BJ (cell line): ENCODE measurements at regions not wholly inside any gene's neighbourhood (a gene's known extent, or its start where the extent isn't known, plus 50 kb on each side); places are given as distances from the start of the nearest gene placed in this dataset.

ENCODE experiments used
- CTCF ChIA-PET: fragments of 350-600 bp; formaldehyde crosslinking; extraction: SDS; loops from one replicate; lab custom pipeline; 2021; ENCODE audit warnings: antibody characterized with exemption, inconsistent platforms; lab: Yijun Ruan, JAX
- POLR2A ChIA-PET: fragments of 300-600 bp; sonication (Branson Sonifier 250); formaldehyde crosslinking; extraction: SDS; loops from one replicate; lab custom pipeline; 2021; ENCODE audit warnings: antibody characterized with exemption; lab: Charles Lee
- DNase-seq: peaks from one replicate; pipeline ENCODE4 v3.0.0-alpha.2; 2011; ENCODE audit warnings: low read depth
- H3K27me3 ChIP-seq: 2 replicates; pipeline ENCODE4 v1.6.0; 2011; ENCODE audit warnings: low read length; ENCODE audit not compliant: control insufficient read depth, insufficient read depth
- H3K36me3 ChIP-seq: 2 replicates; pipeline ENCODE4 v1.5.1; 2011; ENCODE audit warnings: low read length; ENCODE audit not compliant: control insufficient read depth, insufficient read depth
- H3K4me3 ChIP-seq: 2 replicates; pipeline ENCODE4 v1.5.1; 2011; ENCODE audit warnings: low read depth, mild to moderate bottlenecking, control low read depth, low read length
- TF ChIP-seq, protein P1 (sequence below): IDR thresholded peaks from 2 replicates; pipeline ENCODE4 v1.5.1; 2011; ENCODE audit warnings: low read depth, mild to moderate bottlenecking, control low read depth, inconsistent platforms, low read length, moderate library complexity; ENCODE audit not compliant: insufficient read depth

- H3K4me3 ChIP-seq, result no peak overlapping the region
- TF ChIP-seq, protein P1, sequence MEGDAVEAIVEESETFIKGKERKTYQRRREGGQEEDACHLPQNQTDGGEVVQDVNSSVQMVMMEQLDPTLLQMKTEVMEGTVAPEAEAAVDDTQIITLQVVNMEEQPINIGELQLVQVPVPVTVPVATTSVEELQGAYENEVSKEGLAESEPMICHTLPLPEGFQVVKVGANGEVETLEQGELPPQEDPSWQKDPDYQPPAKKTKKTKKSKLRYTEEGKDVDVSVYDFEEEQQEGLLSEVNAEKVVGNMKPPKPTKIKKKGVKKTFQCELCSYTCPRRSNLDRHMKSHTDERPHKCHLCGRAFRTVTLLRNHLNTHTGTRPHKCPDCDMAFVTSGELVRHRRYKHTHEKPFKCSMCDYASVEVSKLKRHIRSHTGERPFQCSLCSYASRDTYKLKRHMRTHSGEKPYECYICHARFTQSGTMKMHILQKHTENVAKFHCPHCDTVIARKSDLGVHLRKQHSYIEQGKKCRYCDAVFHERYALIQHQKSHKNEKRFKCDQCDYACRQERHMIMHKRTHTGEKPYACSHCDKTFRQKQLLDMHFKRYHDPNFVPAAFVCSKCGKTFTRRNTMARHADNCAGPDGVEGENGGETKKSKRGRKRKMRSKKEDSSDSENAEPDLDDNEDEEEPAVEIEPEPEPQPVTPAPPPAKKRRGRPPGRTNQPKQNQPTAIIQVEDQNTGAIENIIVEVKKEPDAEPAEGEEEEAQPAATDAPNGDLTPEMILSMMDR, result no peak
- no peaks in the 10 kb centered on the region for H3K27me3 ChIP-seq
- H3K36me3 ChIP-seq, result no peaks in the 10 kb centered on the region
- no peak for DNase-seq
- ChIA-PET CTCF (no interaction called here), POLR2A (no interaction called here)
Observed at GRCh38 chr10:27605318-27605717, 101.2 kb downstream of the RAB18 start.

- no peak overlapping the region for H3K4me3 ChIP-seq
- ChIA-PET POLR2A (no interaction called here), CTCF (no interaction called here)
- no peaks in the 10 kb centered on the region; the same call in 1 of the 2 replicates for H3K36me3 ChIP-seq
- TF ChIP-seq, protein P1, result no peak
- no peak for DNase-seq
- H3K27me3 ChIP-seq, result no peaks in the 10 kb centered on the region
Observed at GRCh38 chr10:27607591-27607990, 103.5 kb downstream of the RAB18 start.

GRCh38 chr10:27611236-27611635 is 107.1 kb downstream of the RAB18 start:
- ChIA-PET CTCF (interaction anchor here (0.9 to 1.0 kb wide), 2 partner anchors 18 to 45 kb away, joined by 3 to 5 read pairs; no protein-coding TSS in a partner anchor), POLR2A (interaction anchor here (1.3 kb wide), 1 partner anchor 9 kb away, joined by 6 read pairs; no protein-coding TSS in a partner anchor)
- no peaks in the 10 kb centered on the region for H3K27me3 ChIP-seq
- TF ChIP-seq, protein P1, result no peak
- peak; percentile 72 for DNase-seq
- H3K4me3 ChIP-seq, result no peak overlapping the region
- no peaks in the 10 kb centered on the region; the same call in 1 of the 2 replicates for H3K36me3 ChIP-seq

DNA sequence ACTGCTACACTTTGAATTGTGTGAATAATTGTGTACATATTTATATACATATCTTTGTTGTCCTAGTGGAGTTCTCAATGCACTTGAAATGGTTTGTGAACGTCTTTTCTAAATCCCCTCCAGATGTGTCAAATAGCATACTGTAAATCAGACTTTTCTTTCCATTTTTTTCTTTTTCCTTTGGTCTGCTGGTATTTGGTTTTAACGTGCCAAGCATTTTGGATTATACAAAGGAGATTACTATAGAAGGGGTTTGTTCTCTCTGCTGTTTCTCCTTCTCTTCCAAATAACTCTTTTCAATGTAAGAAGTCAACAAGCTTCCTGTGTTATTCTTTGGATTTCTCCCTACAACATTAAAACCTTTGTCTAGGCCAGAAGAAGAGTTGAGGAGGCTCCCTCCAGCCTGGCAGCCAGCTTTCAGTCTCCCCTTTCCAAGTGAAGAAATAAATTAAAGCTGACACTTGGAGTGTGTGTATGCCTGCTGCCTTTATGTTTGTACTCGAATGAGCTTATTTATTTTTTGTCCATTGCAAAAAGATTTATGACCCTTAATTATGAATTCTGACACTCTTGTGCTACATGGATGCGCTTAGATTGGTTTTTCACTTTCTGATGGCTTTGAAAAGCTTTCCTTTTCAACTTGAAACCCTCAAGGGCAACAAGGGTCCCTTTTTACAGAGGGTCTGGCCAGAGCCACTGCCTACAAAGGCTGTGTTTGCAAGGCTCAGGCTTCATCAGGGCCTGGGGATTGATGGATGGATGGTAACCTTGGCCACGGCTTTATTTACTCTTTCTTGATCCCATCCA is 107.8 kb downstream of the RAB18 start:
- H3K4me3 ChIP-seq, result no peak overlapping the region
- no peaks in the 10 kb centered on the region for H3K27me3 ChIP-seq
- ChIA-PET POLR2A (interaction anchor here (1.3 kb wide), 1 partner anchor 9 kb away, joined by 6 read pairs; no protein-coding TSS in a partner anchor), CTCF (interaction anchor here (0.9 to 1.0 kb wide), 3 partner anchors 9 to 44 kb away, joined by 3 to 5 read pairs (median 3); no protein-coding TSS in a partner anchor)
- no peak for DNase-seq
- H3K36me3 ChIP-seq, result no peaks in the 10 kb centered on the region; the same call in 1 of the 2 replicates
- TF ChIP-seq, protein P1, result no peak

DNA sequence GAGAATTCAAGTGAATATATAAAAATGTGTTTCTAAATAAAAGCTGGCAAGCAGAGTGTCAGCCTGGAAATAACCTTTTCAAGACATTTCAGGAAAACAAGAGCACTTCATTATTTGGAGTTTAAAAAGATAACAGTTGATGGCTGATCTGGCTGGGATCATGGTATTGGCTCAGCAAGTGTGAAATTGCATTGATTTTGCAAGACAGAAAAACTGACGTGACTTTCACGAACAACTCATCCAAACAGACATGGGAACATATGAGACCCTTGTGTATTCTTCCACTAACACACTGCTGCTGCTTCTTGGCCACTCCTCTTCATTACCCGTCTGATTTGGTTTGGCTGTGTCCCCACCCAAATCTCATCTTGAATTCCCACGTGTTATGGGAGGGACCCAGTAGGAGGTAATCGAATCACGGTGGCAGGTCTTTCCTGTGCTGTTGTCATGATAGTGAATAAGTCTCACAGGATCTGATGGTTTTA is 108.5 kb downstream of the RAB18 start:
- no peak for DNase-seq
- ChIA-PET CTCF (interaction anchor here (0.9 kb wide), 1 partner anchor 10 kb away, joined by 3 read pairs; no protein-coding TSS in a partner anchor), POLR2A (no interaction called here)
- H3K36me3 ChIP-seq, result no peaks in the 10 kb centered on the region; the same call in 1 of the 2 replicates
- no peak overlapping the region for H3K4me3 ChIP-seq
- TF ChIP-seq, protein P1, result no peak
- H3K27me3 ChIP-seq, result no peaks in the 10 kb centered on the region
